IMR-90 (cell line): ENCODE measurements at regions not wholly inside any gene's neighbourhood (a gene's known extent, or its start where the extent isn't known, plus 50 kb on each side); places are given as distances from the start of the nearest gene placed in this dataset.

Source experiments
- ATAC-seq: fragments of 200-7000 bp; cut with Tn5 transposase; 2 replicates; pipeline ENCODE4 v1.9.1; 2020; ENCODE audit warnings: low read depth, mild to moderate bottlenecking, moderate library complexity
- BruUV-seq: library from RNA; stranded (reverse); fragments of 400-500 nt; replicated peaks from 2 replicates; lab custom pipeline; 2021; lab: Mats Ljungman, UMichigan
- CTCF ChIA-PET: fragments of 300-600 bp; formaldehyde crosslinking; extraction: SDS; loops from one replicate; lab custom pipeline; 2021; ENCODE audit warnings: antibody characterized with exemption; lab: Yijun Ruan, JAX
- POLR2A ChIA-PET: fragments of 300-600 bp; sonication (Branson Sonifier 250); formaldehyde crosslinking; loops from one replicate; lab custom pipeline; 2022; ENCODE audit warnings: antibody characterized with exemption; ENCODE audit not compliant: unreplicated experiment; lab: Charles Lee
- DNase-seq: peaks from one replicate; pipeline ENCODE4 v3.0.0; 2013
- H2AFZ ChIP-seq: replicated peaks from 2 replicates; pipeline ENCODE3; 2013; ENCODE audit warnings: low read length, mild to moderate bottlenecking; ENCODE audit not compliant: poor library complexity
- H2AK5ac ChIP-seq: 2 replicates; pipeline ENCODE4 v1.6.1; 2013; ENCODE audit warnings: low read depth, low read length, inconsistent platforms
- H2AK9ac ChIP-seq: replicated peaks from 2 replicates; pipeline ENCODE3; 2013; ENCODE audit warnings: mild to moderate bottlenecking, low read depth, low read length, moderate library complexity; ENCODE audit not compliant: poor library complexity
- H2BK120ac ChIP-seq: 2 replicates; pipeline ENCODE4 v1.6.1; 2013; ENCODE audit warnings: low read depth, low read length, inconsistent platforms
- H2BK15ac ChIP-seq: 3 replicates; pipeline ENCODE4 v1.6.1; 2013; ENCODE audit warnings: low read depth, low read length, inconsistent platforms
- H2BK20ac ChIP-seq: 2 replicates; pipeline ENCODE4 v1.6.1; 2013; ENCODE audit warnings: low read depth, mild to moderate bottlenecking, inconsistent platforms, low read length, moderate library complexity
- H2BK5ac ChIP-seq: 2 replicates; pipeline ENCODE4 v1.6.1; 2013; ENCODE audit warnings: mild to moderate bottlenecking, low read depth, low read length, inconsistent platforms; ENCODE audit not compliant: poor library complexity, severe bottlenecking
- H3K14ac ChIP-seq: replicated peaks from 2 replicates; pipeline ENCODE4 v1.6.1; 2013; ENCODE audit warnings: low read depth, low read length, inconsistent platforms
- H3K18ac ChIP-seq: 2 replicates; pipeline ENCODE4 v1.6.1; 2013; ENCODE audit warnings: low read depth, low read length, control low read depth
- H3K23ac ChIP-seq: 2 replicates; pipeline ENCODE4 v1.6.1; 2013; ENCODE audit warnings: low read depth, low read length, inconsistent platforms
- H3K27ac ChIP-seq: 2 replicates; pipeline ENCODE4 v1.5.1; 2013; ENCODE audit warnings: mild to moderate bottlenecking, control low read depth, low read length; ENCODE audit not compliant: insufficient read depth
- H3K27me3 ChIP-seq: 2 replicates; pipeline ENCODE4 v1.6.1; 2013; ENCODE audit warnings: low read length; ENCODE audit not compliant: control insufficient read depth, insufficient read depth
- H3K36me3 ChIP-seq: 2 replicates; pipeline ENCODE4 v1.6.1; 2013; ENCODE audit warnings: low read length, mixed read lengths; ENCODE audit not compliant: control insufficient read depth, insufficient read depth
- H3K4ac ChIP-seq: 2 replicates; pipeline ENCODE4 v1.6.1; 2013; ENCODE audit warnings: low read depth, low read length, inconsistent platforms
- H3K4me1 ChIP-seq: 2 replicates; pipeline ENCODE4 v1.6.1; 2013; ENCODE audit warnings: low read length, mixed read lengths; ENCODE audit not compliant: control insufficient read depth, insufficient read depth
- H3K4me2 ChIP-seq: 2 replicates; pipeline ENCODE4 v1.6.1; 2013; ENCODE audit warnings: low read depth, mild to moderate bottlenecking, control low read depth, low read length, moderate library complexity
- H3K4me3 ChIP-seq: 2 replicates; pipeline ENCODE4 v1.5.1; 2013; ENCODE audit warnings: low read depth, mild to moderate bottlenecking, control low read depth, low read length, moderate library complexity; ENCODE audit not compliant: insufficient read depth
- H3K56ac ChIP-seq: 2 replicates; pipeline ENCODE4 v1.6.1; 2013; ENCODE audit warnings: low read length, inconsistent platforms; ENCODE audit not compliant: insufficient read depth; ENCODE audit errors: extremely low read depth
- H3K79me1 ChIP-seq, 2 experiments: 2 replicates each; pipeline ENCODE4 v1.6.1; 2013; ENCODE audit warnings: low read length in 2 of 2, inconsistent platforms in 1 of 2, low read depth in 1 of 2
- H3K9ac ChIP-seq: 2 replicates; pipeline ENCODE4 v1.6.1; 2013; ENCODE audit warnings: low read depth, low read length, control low read depth
- H3K9me1 ChIP-seq: 2 replicates; pipeline ENCODE4 v1.6.1; 2013; ENCODE audit warnings: low read length, inconsistent platforms; ENCODE audit not compliant: insufficient read depth
- H3K9me3 ChIP-seq: 2 replicates; pipeline ENCODE4 v1.6.1; 2013; ENCODE audit warnings: low read length; ENCODE audit not compliant: control insufficient read depth, insufficient read depth
- H4K20me1 ChIP-seq: 2 replicates; pipeline ENCODE4 v1.6.1; 2013; ENCODE audit warnings: low read length, inconsistent platforms; ENCODE audit not compliant: insufficient read depth
- H4K5ac ChIP-seq: 2 replicates; pipeline ENCODE4 v1.6.1; 2013; ENCODE audit warnings: mild to moderate bottlenecking, low read depth, low read length, control low read depth
- H4K8ac ChIP-seq, 2 experiments: 2 replicates each; pipeline ENCODE4 v1.6.1; 2013; ENCODE audit warnings: low read depth in 2 of 2, low read length in 2 of 2, control low read depth in 1 of 2, inconsistent platforms in 1 of 2
- H4K91ac ChIP-seq: 2 replicates; pipeline ENCODE4 v1.6.1; 2013; ENCODE audit warnings: low read depth, low read length, inconsistent platforms; ENCODE audit not compliant: insufficient read depth
- BHLHE40 ChIP-seq: fragments of 150-350 bp; IDR thresholded peaks from 2 replicates; pipeline ENCODE4 v1.6.1; 2016; ENCODE audit warnings: mild to moderate bottlenecking, low read depth, low read length
- MAZ ChIP-seq: IDR thresholded peaks from 2 replicates; pipeline ENCODE4 v1.6.1; 2012; ENCODE audit warnings: low read depth, mild to moderate bottlenecking, low read length, improper control_type of control experiment, moderate library complexity, borderline replicate concordance
- MXI1 ChIP-seq: IDR thresholded peaks from 2 replicates; pipeline ENCODE4 v1.6.1; 2012; ENCODE audit warnings: low read depth, mild to moderate bottlenecking, low read length, moderate library complexity, borderline replicate concordance
- NFE2L2 ChIP-seq: fragments of 150-350 bp; IDR thresholded peaks from 2 replicates; pipeline ENCODE4 v1.6.1; 2016; ENCODE audit warnings: low read depth, mild to moderate bottlenecking, low read length
- SMC3 ChIP-seq: fragments of 150-350 bp; IDR thresholded peaks from 2 replicates; pipeline ENCODE4 v1.6.1; 2016; ENCODE audit warnings: low read depth, mild to moderate bottlenecking, antibody characterized with exemption, low read length, moderate library complexity
- WGBS, 2 experiments: methylation state at CpG; one replicate each; pipeline versions ENCODE4 v1.1.5 to v1.1.7; 2013; ENCODE audit warnings: missing lambda C conversion rate in 2 of 2; ENCODE audit not compliant: insufficient read length in 1 of 2; ENCODE audit errors: extremely low coverage in 2 of 2; 5-methylcytosine and 5-hydroxymethylcytosine counted together
- dilution Hi-C: fragments of 300-500 bp; cut with HindIII; formaldehyde crosslinking; loops from one replicate; pipeline ENCODE4 v1.14.3; 2018; ENCODE audit warnings: low sequenced_read_pairs; ENCODE audit not compliant: unreplicated experiment
- in situ Hi-C: fragments of 300-500 bp; cut with MboI; formaldehyde crosslinking; loops from 3 replicates; pipeline ENCODE4 v1.14.3; 2019; ENCODE audit warnings: low sequenced_read_pairs, inconsistent platforms, mixed read lengths
- intact Hi-C: fragments of 100-400 bp; cut with micrococcal nuclease; formaldehyde crosslinking; loops from 2 replicates; pipeline ENCODE4 v1.10.0; 2022
- TF ChIP-seq, protein P1 (sequence below): fragments of 150-350 bp; IDR thresholded peaks from 2 replicates; pipeline ENCODE4 v1.6.1; 2016; ENCODE audit warnings: low read depth, mild to moderate bottlenecking, low read length, moderate library complexity, borderline replicate concordance
- TF ChIP-seq, protein P2 (sequence below): fragments of 150-350 bp; IDR thresholded peaks from 2 replicates; pipeline ENCODE4 v1.6.1; 2017; ENCODE audit warnings: mild to moderate bottlenecking, antibody characterized with exemption, low read length, low read depth

DNA sequence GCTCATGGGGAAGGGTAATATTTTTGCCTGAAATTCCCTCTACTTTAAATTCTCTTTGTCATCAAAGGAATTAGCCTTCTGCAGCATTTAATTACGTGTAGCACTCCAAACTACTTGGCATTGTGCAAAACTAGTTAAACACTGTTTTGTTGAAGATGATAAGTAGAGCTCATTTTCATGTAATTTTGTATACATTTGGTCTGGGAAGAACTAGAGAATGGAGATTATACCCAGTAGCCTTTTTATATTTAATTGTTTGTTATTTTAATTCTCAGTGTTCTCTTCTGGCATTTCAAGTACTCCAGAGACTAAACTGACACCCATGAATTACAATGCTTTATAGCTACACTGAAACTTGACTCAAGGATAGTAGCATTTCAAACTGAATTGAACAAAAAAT, 211.5 kb upstream of the SMIM31 start:
- Histone ChIP-seq H4K5ac (no peak overlapping the region), H3K18ac (no peak overlapping the region), H3K36me3 (no peaks in the 10 kb centered on the region), H2AK5ac (no peak overlapping the region), H3K4ac (no peak overlapping the region), H4K8ac (no peak overlapping the region), H4K20me1 (no peaks in the 10 kb centered on the region), H2BK15ac (no peak overlapping the region), H3K9ac (no peak overlapping the region), H3K23ac (no peak overlapping the region), H3K27ac (no peak overlapping the region), H3K4me1 (no peaks in the 10 kb centered on the region), H3K4me3 (no peak overlapping the region), H3K14ac (no peak overlapping the region), H2BK5ac (no peak overlapping the region), H2AFZ (no peak overlapping the region), H3K9me3 (peaks cover 10% of the 10 kb centered on the region), H3K79me1 (no peaks in the 10 kb centered on the region), H3K9me1 (no peaks in the 10 kb centered on the region), H2BK20ac (no peak overlapping the region), H3K56ac (no peak overlapping the region), H2BK120ac (no peak overlapping the region), H4K91ac (no peak overlapping the region), H3K27me3 (no peaks in the 10 kb centered on the region), H2AK9ac (no peak overlapping the region), H3K4me2 (no peak overlapping the region)
- no peak for ATAC-seq
- CTCF ChIA-PET: no interaction called here
- POLR2A ChIA-PET: no interaction called here
- dilution Hi-C loops: no loop called here
- no CpG with 5 or more reads among the region's 1 CpG for WGBS, 2 experiments
- intact Hi-C loops: no loop called here
- BruUV-seq: no TSS peak
- in situ Hi-C loops: no loop called here
- TF ChIP-seq, protein P1, sequence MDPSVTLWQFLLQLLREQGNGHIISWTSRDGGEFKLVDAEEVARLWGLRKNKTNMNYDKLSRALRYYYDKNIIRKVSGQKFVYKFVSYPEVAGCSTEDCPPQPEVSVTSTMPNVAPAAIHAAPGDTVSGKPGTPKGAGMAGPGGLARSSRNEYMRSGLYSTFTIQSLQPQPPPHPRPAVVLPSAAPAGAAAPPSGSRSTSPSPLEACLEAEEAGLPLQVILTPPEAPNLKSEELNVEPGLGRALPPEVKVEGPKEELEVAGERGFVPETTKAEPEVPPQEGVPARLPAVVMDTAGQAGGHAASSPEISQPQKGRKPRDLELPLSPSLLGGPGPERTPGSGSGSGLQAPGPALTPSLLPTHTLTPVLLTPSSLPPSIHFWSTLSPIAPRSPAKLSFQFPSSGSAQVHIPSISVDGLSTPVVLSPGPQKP: no peak
- no peak for TF ChIP-seq SMC3
- no peak for TF ChIP-seq MXI1
- TF ChIP-seq, protein P2, sequence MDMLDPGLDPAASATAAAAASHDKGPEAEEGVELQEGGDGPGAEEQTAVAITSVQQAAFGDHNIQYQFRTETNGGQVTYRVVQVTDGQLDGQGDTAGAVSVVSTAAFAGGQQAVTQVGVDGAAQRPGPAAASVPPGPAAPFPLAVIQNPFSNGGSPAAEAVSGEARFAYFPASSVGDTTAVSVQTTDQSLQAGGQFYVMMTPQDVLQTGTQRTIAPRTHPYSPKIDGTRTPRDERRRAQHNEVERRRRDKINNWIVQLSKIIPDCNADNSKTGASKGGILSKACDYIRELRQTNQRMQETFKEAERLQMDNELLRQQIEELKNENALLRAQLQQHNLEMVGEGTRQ: no peak
- TF ChIP-seq BHLHE40: no peak
- no peak for TF ChIP-seq NFE2L2
- TF ChIP-seq MAZ: no peak
- DNase-seq: no peak
